Tibial nerve (tissue), 4 donors: ENCODE measurements at regions not wholly inside any gene's neighbourhood (a gene's known extent, or its start where the extent isn't known, plus 50 kb on each side); places are given as distances from the start of the nearest gene placed in this dataset.

ENCODE experiments used
- DNase-seq, 2 donors: peaks; one replicate each; pipeline ENCODE4 v3.0.0-alpha.2; 2019; ENCODE audit warnings: low spot score in 2 of 2
- H3K27ac ChIP-seq, 4 donors: fragments of 200-600 bp; sonication (generic) in 3 of 4; one replicate each; pipeline ENCODE4 v1.5.1; 2017 to 2019; ENCODE audit warnings: mild to moderate bottlenecking in 1 of 4
- H3K27me3 ChIP-seq, 2 donors: fragments of 200-600 bp; sonication (generic) in 1 of 2; one replicate each; pipeline versions ENCODE4 v1.5.1 to v1.6.0; 2017 to 2019
- H3K36me3 ChIP-seq, 3 donors: fragments of 200-600 bp; sonication (generic); one replicate each; pipeline ENCODE4 v1.5.1; 2018 to 2019
- H3K4me1 ChIP-seq, 4 donors: fragments of 200-600 bp; sonication (generic) in 3 of 4; one replicate each; pipeline ENCODE4 v1.5.1; 2017 to 2019
- H3K4me3 ChIP-seq, 4 donors: fragments of 200-600 bp; sonication (generic) in 3 of 4; one replicate each; pipeline ENCODE4 v1.5.1; 2017 to 2019; ENCODE audit warnings: mild to moderate bottlenecking in 1 of 4, moderate library complexity in 1 of 4
- H3K9me3 ChIP-seq, 4 donors: fragments of 200-600 bp; sonication (generic) in 3 of 4; one replicate each; pipeline ENCODE4 v1.5.1; 2017 to 2019
- EP300 ChIP-seq, 2 donors: sonication (generic); formaldehyde crosslinking; IDR thresholded peaks; one replicate each; pipeline ENCODE4 v1.6.1; 2017; ENCODE audit warnings: antibody characterized with exemption in 2 of 2, mild to moderate bottlenecking in 1 of 2
- POLR2A ChIP-seq, 2 donors: fragments of 450-650 bp; IDR thresholded peaks; one replicate each; pipeline ENCODE4 v1.6.1; 2017; ENCODE audit warnings: antibody characterized with exemption in 2 of 2, mild to moderate bottlenecking in 2 of 2, moderate library complexity in 2 of 2
- WGBS, 2 donors: methylation state at CpG; one replicate each; pipeline ENCODE4 v1.1.5; 2018; 5-methylcytosine and 5-hydroxymethylcytosine counted together
- TF ChIP-seq, protein P1 (sequence below), 5 experiments: fragments of 200-600 bp in 3 of 5; fragments of 450-650 bp in 2 of 5; sonication (generic) in 3 of 5; IDR thresholded peaks; one replicate each; pipeline ENCODE4 v1.5.1; 2016 to 2019; ENCODE audit warnings: antibody characterized with exemption in 5 of 5, mild to moderate bottlenecking in 3 of 5, moderate library complexity in 2 of 5

DNA sequence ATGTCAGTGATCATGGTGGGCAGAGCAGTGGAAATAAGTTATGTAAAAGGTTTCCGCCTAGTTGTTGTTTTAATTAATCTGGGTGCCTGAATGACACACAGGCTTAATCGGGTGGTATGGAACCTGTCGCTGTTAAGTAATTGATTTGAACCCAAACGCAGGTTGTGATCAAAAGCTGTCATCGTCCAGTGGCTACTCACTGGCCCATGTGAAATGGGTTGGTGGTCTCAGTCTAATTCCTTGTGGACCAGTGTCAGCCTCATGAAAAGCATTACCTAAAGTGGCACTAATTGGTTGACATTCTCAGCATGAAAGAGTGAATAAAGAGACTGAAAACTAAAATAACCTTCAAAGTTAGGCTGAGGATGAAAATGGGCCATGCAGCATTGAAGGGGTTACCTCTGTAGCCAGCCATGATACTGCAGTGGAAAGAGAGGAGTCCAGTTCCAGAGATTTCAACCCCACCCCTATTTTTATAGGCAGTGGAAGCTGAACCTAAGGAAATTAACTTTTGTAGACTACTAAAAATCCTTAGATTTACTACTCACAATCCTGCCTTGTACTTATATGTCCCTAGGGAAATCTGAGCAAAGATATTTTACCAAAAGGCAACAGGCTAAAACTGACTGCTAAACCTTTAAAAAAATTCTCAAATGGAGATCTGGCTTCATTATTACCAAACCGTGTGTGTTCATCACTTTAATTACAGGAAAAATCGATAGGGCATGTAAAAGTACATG lies 251.7 kb upstream of the TENM3 start:
- no peak for DNase-seq
- Histone ChIP-seq H3K9me3 (no peaks in the 10 kb centered on the region), H3K27ac (no peak overlapping the region), H3K4me1 (no peaks in the 10 kb centered on the region), H3K36me3 (no peaks in the 10 kb centered on the region), H3K27me3 (no peaks in the 10 kb centered on the region), H3K4me3 (no peak overlapping the region)
- TF ChIP-seq, protein P1, sequence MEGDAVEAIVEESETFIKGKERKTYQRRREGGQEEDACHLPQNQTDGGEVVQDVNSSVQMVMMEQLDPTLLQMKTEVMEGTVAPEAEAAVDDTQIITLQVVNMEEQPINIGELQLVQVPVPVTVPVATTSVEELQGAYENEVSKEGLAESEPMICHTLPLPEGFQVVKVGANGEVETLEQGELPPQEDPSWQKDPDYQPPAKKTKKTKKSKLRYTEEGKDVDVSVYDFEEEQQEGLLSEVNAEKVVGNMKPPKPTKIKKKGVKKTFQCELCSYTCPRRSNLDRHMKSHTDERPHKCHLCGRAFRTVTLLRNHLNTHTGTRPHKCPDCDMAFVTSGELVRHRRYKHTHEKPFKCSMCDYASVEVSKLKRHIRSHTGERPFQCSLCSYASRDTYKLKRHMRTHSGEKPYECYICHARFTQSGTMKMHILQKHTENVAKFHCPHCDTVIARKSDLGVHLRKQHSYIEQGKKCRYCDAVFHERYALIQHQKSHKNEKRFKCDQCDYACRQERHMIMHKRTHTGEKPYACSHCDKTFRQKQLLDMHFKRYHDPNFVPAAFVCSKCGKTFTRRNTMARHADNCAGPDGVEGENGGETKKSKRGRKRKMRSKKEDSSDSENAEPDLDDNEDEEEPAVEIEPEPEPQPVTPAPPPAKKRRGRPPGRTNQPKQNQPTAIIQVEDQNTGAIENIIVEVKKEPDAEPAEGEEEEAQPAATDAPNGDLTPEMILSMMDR (IDR thresholded peaks at IDR 0.05): no peak
- TF ChIP-seq EP300 (IDR thresholded peaks at IDR 0.05) (no peak), POLR2A (IDR thresholded peaks at IDR 0.05) (no peak)
- 77 to 78% methylated on average over 7 of the region's 7 CpGs for WGBS, 2 donors

DNA sequence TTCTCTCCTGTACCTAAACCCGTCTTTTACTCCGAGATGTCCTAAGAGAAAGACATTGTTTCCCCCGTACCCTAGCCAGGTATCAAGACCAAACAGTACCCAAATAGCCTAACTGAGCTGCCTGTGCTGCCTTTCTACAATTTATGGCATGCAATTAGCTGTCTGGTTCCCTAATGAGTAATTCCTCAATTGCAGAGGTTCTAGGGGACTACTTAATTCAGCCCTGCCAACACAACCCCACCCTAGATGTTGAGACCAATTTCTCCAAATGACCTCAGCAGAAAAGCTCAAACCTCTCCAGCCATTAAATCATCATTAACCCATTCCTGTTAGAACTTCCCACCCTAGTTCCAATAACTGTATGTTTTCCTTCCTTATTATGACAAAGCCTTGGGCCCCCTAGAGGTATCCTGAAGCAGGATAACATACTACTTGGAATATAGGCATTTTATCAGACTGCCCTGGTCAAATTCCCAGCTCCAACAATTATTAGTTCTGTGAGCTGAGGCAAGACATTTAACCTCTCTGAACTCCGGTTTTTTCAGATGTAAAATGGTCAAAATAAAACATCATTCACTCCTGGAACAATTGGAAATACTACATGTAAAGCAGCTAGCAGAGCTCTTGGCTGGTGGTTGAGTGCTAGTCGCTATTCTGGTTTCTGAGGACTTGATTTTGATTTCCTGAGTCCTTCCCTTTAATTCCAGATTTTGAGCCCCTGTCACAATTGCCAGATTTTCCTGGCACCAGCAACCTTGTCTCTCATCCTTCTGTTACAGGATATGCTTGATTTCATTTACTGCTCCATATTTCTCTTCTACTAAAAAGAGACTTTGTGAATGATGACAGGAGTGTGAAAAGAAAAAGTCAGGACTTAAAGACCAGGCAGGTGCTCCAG lies 244.6 kb upstream of the TENM3 start:
- no peak for TF ChIP-seq EP300 (IDR thresholded peaks at IDR 0.05)
- TF ChIP-seq, protein P1 (IDR thresholded peaks at IDR 0.05): no peak
- no peak for TF ChIP-seq POLR2A (IDR thresholded peaks at IDR 0.05)
- Histone ChIP-seq H3K36me3 (no peaks in the 10 kb centered on the region), H3K4me1 (no peaks in the 10 kb centered on the region), H3K4me3 (no peak overlapping the region), H3K27me3 (no peaks in the 10 kb centered on the region), H3K27ac (no peak overlapping the region), H3K9me3 (no peaks in the 10 kb centered on the region)
- 74 to 75% methylated on average over 5 of the region's 5 CpGs for WGBS, 2 donors
- DNase-seq: no peak

DNA sequence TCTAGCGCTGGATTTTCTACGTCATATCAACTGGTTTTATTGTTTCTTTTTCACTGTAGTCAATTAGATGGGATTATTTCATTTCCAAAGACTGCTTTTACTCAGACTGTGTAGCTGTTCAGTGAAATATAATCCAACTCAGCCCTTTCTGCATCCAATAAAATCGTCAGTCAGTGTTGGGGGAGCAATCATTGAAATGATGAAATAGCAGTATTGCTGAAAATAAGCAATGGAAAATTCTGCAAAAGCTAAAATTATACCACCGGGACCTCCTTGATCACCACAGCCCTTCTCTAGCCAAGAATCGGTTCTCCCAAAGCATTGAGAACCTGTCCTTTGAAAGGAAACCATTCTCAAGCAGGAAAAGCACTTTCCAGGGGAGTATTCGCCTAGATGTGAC lies 243.1 kb upstream of the TENM3 start:
- no peaks in the 10 kb centered on the region for H3K4me1 ChIP-seq
- DNase-seq: no peak
- H3K4me3 ChIP-seq: no peak overlapping the region
- no peak overlapping the region for H3K27ac ChIP-seq
- H3K36me3 ChIP-seq: no peaks in the 10 kb centered on the region
- WGBS, 2 donors: 63 to 68% methylated on average over 6 of the region's 6 CpGs
- no peaks in the 10 kb centered on the region for H3K27me3 ChIP-seq
- TF ChIP-seq, protein P1 (IDR thresholded peaks at IDR 0.05): no peak
- TF ChIP-seq POLR2A (IDR thresholded peaks at IDR 0.05) (no peak), EP300 (IDR thresholded peaks at IDR 0.05) (no peak)
- peaks cover 0 to 2% (median under 1%) of the 10 kb centered on the region in 4 donors for H3K9me3 ChIP-seq

DNA sequence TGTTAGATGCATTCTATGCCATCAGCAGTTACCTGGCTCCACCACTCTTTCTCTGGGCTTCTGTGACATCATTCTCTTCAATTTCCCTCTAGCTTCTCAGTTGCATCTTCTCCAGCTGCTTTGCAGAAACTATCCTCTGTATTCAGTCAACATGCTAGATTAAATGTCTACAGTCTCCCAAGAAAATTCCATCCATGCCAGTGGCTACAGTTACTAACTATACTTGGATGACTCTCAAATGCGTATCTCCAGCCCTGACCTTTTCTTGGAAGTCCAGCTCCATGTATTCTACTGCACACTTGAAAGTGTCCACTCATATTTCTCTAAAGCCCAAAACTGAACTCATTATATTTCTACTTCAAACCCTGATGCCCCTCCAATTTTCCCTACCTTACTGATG lies 232.3 kb upstream of the TENM3 start:
- no peak overlapping the region for H3K4me3 ChIP-seq
- no peak for DNase-seq
- H3K4me1 ChIP-seq: no peaks in the 10 kb centered on the region
- WGBS, 2 donors: 78 to 87% methylated on average over 1 of the region's 1 CpG
- no peak overlapping the region for H3K27ac ChIP-seq
- no peaks in the 10 kb centered on the region for H3K36me3 ChIP-seq
- no peak for TF ChIP-seq EP300 (IDR thresholded peaks at IDR 0.05)
- TF ChIP-seq, protein P1 (IDR thresholded peaks at IDR 0.05): no peak
- TF ChIP-seq POLR2A (IDR thresholded peaks at IDR 0.05): no peak
- H3K9me3 ChIP-seq: peaks cover 0 to under 1% (median 0%) of the 10 kb centered on the region in 4 donors
- H3K27me3 ChIP-seq: no peaks in the 10 kb centered on the region

DNA sequence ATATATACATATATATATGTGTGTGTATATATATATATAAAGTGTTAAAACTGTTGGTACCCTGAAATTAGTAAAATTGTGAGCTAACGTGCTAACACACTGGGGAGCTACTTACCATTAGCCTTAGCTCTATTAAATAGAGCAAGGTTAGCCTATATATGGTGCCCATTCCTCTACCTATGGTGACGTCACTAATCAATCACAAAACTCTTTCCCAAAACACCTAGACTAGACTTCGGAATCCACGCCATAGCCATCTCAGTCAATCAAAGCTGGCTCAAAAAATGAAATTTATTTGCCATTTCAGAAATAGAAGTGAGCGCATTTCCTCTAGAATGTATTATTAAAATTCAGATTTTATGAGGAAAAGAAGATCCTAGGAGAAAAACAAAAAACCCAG lies 229.0 kb upstream of the TENM3 start:
- H3K9me3 ChIP-seq: no peaks in the 10 kb centered on the region
- no peak overlapping the region for H3K4me3 ChIP-seq
- H3K4me1 ChIP-seq: no peaks in the 10 kb centered on the region
- no peaks in the 10 kb centered on the region for H3K27me3 ChIP-seq
- H3K27ac ChIP-seq: no peak overlapping the region
- TF ChIP-seq POLR2A (IDR thresholded peaks at IDR 0.05): no peak
- TF ChIP-seq, protein P1 (IDR thresholded peaks at IDR 0.05): no peak
- TF ChIP-seq EP300 (IDR thresholded peaks at IDR 0.05): no peak
- WGBS, 2 donors: 90 to 98% methylated on average over 5 of the region's 5 CpGs
- no peak for DNase-seq
- no peaks in the 10 kb centered on the region for H3K36me3 ChIP-seq
